GM12892 (cell line): ENCODE measurements at regions not wholly inside any gene's neighbourhood (a gene's known extent, or its start where the extent isn't known, plus 50 kb on each side); places are given as distances from the start of the nearest gene placed in this dataset.

ENCODE experiments used
- POLR2A ChIP-seq: IDR thresholded peaks from 2 replicates; pipeline ENCODE4 v1.6.1; 2011; ENCODE audit warnings: low read depth, low read length, control low read depth
- TAF1 ChIP-seq: IDR thresholded peaks from 2 replicates; pipeline ENCODE4 v1.6.1; 2011; ENCODE audit warnings: low read depth, mild to moderate bottlenecking, control low read depth, low read length, borderline replicate concordance

DNA sequence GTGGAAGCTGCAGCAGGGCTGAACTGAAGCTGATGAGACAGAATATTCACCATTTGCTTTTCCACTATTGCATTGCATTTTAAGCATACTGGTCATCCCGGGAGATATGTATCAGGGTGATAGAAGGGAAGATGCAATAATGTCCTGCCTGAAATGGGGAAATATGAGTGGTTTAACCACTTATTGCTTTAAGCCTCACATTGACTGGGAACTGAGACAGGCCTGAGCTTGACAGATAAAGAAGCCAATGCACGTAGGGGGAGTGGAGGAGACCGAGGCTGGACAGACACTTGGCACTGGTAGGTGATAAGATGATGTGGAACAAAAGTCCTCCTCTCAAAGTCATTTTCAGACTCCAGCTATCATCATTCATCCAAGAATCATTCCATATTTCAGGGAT, 911.7 kb upstream of the NCAM2 start:
- TF ChIP-seq POLR2A (no peak), TAF1 (no peak)
